ENCODE measurements at regions not wholly inside any gene's neighbourhood (a gene's known extent, or its start where the extent isn't known, plus 50 kb on each side); places are given as distances from the start of the nearest gene placed in this dataset.

GRCh38 chr9:38215465-38215864 lies 146.4 kb upstream of the SHB start:
- H3K27ac ChIP-seq (ENCODE audit: low read length), result no peak overlapping the region
- no peaks in the 10 kb centered on the region for H3K4me1 ChIP-seq (ENCODE audit: control insufficient read depth, insufficient read depth, low read length)
- no peaks in the 10 kb centered on the region for H3K9me3 ChIP-seq (replicated peaks; ENCODE audit: control insufficient read depth, low read depth, low read length)
- H3K36me3 ChIP-seq (ENCODE audit: control insufficient read depth, insufficient read depth, low read length), result no peaks in the 10 kb centered on the region
- no CpG with 5 or more reads among the region's 3 CpGs for WGBS (ENCODE audit: insufficient coverage)
- no peaks in the 10 kb centered on the region for H3K27me3 ChIP-seq (ENCODE audit: control insufficient read depth, insufficient read depth, low read length)
- DNase-seq, result no peak
- no peak overlapping the region for H3K4me3 ChIP-seq (ENCODE audit: low read length)

DNA sequence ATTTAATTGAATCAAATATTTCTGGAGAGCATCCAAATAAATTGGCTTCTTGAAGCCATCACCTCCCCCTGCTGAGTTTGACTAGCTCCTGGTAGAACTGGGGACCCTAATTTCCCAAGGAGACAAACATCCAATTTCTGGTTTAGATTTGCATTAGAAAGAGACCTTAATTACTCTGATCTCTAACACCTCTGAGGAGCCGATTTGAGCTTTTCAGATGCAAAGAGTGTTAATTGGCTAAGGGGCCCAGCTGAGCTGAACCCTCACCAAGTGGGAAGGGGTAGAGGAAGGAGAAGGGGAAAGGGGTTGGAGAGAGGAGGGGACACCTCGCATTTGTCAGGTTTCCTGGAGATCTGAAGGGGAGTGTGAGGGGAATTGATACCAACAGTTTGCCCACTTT lies 145.4 kb upstream of the SHB start:
- Histone ChIP-seq H3K4me3 (ENCODE audit: low read length) (no peak overlapping the region), H3K4me1 (ENCODE audit: control insufficient read depth, insufficient read depth, low read length) (no peaks in the 10 kb centered on the region), H3K9me3 (replicated peaks; ENCODE audit: control insufficient read depth, low read depth, low read length) (no peaks in the 10 kb centered on the region), H3K27me3 (ENCODE audit: control insufficient read depth, insufficient read depth, low read length) (no peaks in the 10 kb centered on the region), H3K27ac (ENCODE audit: low read length) (no peak overlapping the region), H3K36me3 (ENCODE audit: control insufficient read depth, insufficient read depth, low read length) (no peaks in the 10 kb centered on the region)
- WGBS (ENCODE audit: insufficient coverage), result no CpG with 5 or more reads among the region's 2 CpGs
- DNase-seq, result no peak

DNA sequence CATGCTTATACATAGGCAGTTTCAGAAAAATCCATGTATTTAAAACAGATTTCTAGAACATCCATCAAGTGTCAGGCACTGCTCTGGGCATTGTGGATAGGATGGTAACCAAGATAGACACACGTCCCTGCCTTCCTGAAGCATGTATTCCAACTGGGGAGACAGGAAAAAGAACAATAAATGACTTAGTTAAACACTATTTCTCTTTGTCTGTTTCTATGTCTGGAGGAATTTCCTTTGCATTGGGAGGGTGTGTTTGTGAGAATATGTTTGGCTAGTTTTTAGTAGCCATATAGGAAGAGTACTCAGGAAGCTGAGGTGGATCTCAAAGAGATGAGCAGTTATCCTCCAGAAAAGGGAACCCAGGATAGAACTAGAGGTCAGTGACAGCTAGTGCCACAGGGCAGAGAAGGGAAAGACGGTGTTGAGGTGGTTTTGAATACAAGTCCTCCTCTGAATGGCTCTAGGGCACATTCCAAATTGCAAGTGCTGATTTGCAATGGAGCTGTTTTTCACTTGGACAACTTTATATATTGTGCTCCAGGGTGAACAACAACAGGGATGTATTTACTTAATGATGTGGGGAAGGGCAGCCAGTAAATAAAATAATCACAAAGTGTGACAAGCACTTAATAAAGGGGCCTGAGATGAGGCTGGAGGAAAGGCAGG lies 144.7 kb upstream of the SHB start:
- DNase-seq, result no peak
- WGBS (ENCODE audit: insufficient coverage), result 38% methylated on average over 1 of the region's 2 CpGs
- H3K4me1 ChIP-seq (ENCODE audit: control insufficient read depth, insufficient read depth, low read length), result no peaks in the 10 kb centered on the region
- no peaks in the 10 kb centered on the region for H3K36me3 ChIP-seq (ENCODE audit: control insufficient read depth, insufficient read depth, low read length)
- no peak overlapping the region for H3K4me3 ChIP-seq (ENCODE audit: low read length)
- no peaks in the 10 kb centered on the region for H3K27me3 ChIP-seq (ENCODE audit: control insufficient read depth, insufficient read depth, low read length)
- H3K27ac ChIP-seq (ENCODE audit: low read length), result no peak overlapping the region
- no peaks in the 10 kb centered on the region for H3K9me3 ChIP-seq (replicated peaks; ENCODE audit: control insufficient read depth, low read depth, low read length)

GRCh38 chr9:38212016-38212415 lies 143.0 kb upstream of the SHB start:
- 100% methylated on average over 1 of the region's 4 CpGs for WGBS (ENCODE audit: insufficient coverage)
- Histone ChIP-seq H3K4me3 (ENCODE audit: low read length) (no peak overlapping the region), H3K27me3 (ENCODE audit: control insufficient read depth, insufficient read depth, low read length) (no peaks in the 10 kb centered on the region), H3K9me3 (replicated peaks; ENCODE audit: control insufficient read depth, low read depth, low read length) (peaks cover 4% of the 10 kb centered on the region), H3K27ac (ENCODE audit: low read length) (no peak overlapping the region), H3K4me1 (ENCODE audit: control insufficient read depth, insufficient read depth, low read length) (no peaks in the 10 kb centered on the region), H3K36me3 (ENCODE audit: control insufficient read depth, insufficient read depth, low read length) (no peaks in the 10 kb centered on the region)
- DNase-seq, result no peak

- H3K36me3 ChIP-seq (ENCODE audit: control insufficient read depth, insufficient read depth, low read length), result no peaks in the 10 kb centered on the region
- H3K4me1 ChIP-seq (ENCODE audit: control insufficient read depth, insufficient read depth, low read length), result no peaks in the 10 kb centered on the region
- no peak overlapping the region for H3K27ac ChIP-seq (ENCODE audit: low read length)
- H3K4me3 ChIP-seq (ENCODE audit: low read length), result no peak overlapping the region
- no CpG with 5 or more reads among the region's 1 CpG for WGBS (ENCODE audit: insufficient coverage)
- no peaks in the 10 kb centered on the region for H3K27me3 ChIP-seq (ENCODE audit: control insufficient read depth, insufficient read depth, low read length)
- H3K9me3 ChIP-seq (replicated peaks; ENCODE audit: control insufficient read depth, low read depth, low read length), result peaks cover 6% of the 10 kb centered on the region
- DNase-seq, result no peak
Observed at GRCh38 chr9:38211002-38211401, 142.0 kb upstream of the SHB start.

- DNase-seq, result no peak
- WGBS (ENCODE audit: insufficient coverage), result 100% methylated on average over 1 of the region's 4 CpGs
- Histone ChIP-seq H3K4me3 (ENCODE audit: low read length) (no peak overlapping the region), H3K9me3 (replicated peaks; ENCODE audit: control insufficient read depth, low read depth, low read length) (peaks cover 6% of the 10 kb centered on the region), H3K4me1 (ENCODE audit: control insufficient read depth, insufficient read depth, low read length) (no peaks in the 10 kb centered on the region), H3K27ac (ENCODE audit: low read length) (no peak overlapping the region), H3K36me3 (ENCODE audit: control insufficient read depth, insufficient read depth, low read length) (no peaks in the 10 kb centered on the region), H3K27me3 (ENCODE audit: control insufficient read depth, insufficient read depth, low read length) (no peaks in the 10 kb centered on the region)
Observed at GRCh38 chr9:38208206-38208901, 139.3 kb upstream of the SHB start.

GRCh38 chr9:38207247-38207778 lies 138.3 kb upstream of the SHB start:
- Histone ChIP-seq H3K9me3 (replicated peaks; ENCODE audit: control insufficient read depth, low read depth, low read length) (peaks cover 6% of the 10 kb centered on the region), H3K4me3 (ENCODE audit: low read length) (no peak overlapping the region), H3K36me3 (ENCODE audit: control insufficient read depth, insufficient read depth, low read length) (no peaks in the 10 kb centered on the region), H3K27me3 (ENCODE audit: control insufficient read depth, insufficient read depth, low read length) (no peaks in the 10 kb centered on the region), H3K27ac (ENCODE audit: low read length) (no peak overlapping the region), H3K4me1 (ENCODE audit: control insufficient read depth, insufficient read depth, low read length) (no peaks in the 10 kb centered on the region)
- no peak for DNase-seq
- WGBS (ENCODE audit: insufficient coverage), result no CpG with 5 or more reads among the region's 3 CpGs

DNA sequence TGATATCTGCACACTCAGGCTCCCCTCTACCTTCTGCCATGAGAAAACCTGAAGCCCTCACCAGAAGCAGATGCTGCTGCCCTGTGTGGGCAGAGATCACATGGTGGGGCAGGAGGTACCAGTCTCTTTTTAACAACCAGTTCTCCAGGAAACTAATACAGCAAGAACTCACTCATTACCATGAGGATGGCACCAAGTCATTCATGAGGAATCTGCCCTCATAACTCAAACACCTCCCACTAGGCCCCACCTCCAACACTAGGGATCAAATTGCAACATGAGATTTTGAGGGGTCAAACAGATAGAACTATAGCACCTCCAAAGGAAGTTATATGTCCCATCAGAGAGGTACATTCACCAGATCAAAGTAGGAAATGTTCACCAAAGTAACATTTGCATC lies 136.3 kb upstream of the SHB start:
- no peak for DNase-seq
- peaks cover 10% of the 10 kb centered on the region for H3K9me3 ChIP-seq (replicated peaks; ENCODE audit: control insufficient read depth, low read depth, low read length)
- no peaks in the 10 kb centered on the region for H3K36me3 ChIP-seq (ENCODE audit: control insufficient read depth, insufficient read depth, low read length)
- no peaks in the 10 kb centered on the region for H3K27me3 ChIP-seq (ENCODE audit: control insufficient read depth, insufficient read depth, low read length)
- no peaks in the 10 kb centered on the region for H3K4me1 ChIP-seq (ENCODE audit: control insufficient read depth, insufficient read depth, low read length)
- H3K4me3 ChIP-seq (ENCODE audit: low read length), result no peak overlapping the region
- H3K27ac ChIP-seq (ENCODE audit: low read length), result no peak overlapping the region

- H3K4me3 ChIP-seq (ENCODE audit: low read length), result no peak overlapping the region
- peaks cover 2% of the 10 kb centered on the region for H3K27me3 ChIP-seq (ENCODE audit: control insufficient read depth, insufficient read depth, low read length)
- no peaks in the 10 kb centered on the region for H3K4me1 ChIP-seq (ENCODE audit: control insufficient read depth, insufficient read depth, low read length)
- no peak overlapping the region for H3K27ac ChIP-seq (ENCODE audit: low read length)
- no peak for DNase-seq
- no peaks in the 10 kb centered on the region for H3K36me3 ChIP-seq (ENCODE audit: control insufficient read depth, insufficient read depth, low read length)
- peaks cover 10% of the 10 kb centered on the region for H3K9me3 ChIP-seq (replicated peaks; ENCODE audit: control insufficient read depth, low read depth, low read length)
- WGBS (ENCODE audit: insufficient coverage), result no CpG with 5 or more reads among the region's 7 CpGs
Observed at GRCh38 chr9:38202336-38202938, 133.4 kb upstream of the SHB start.

- Histone ChIP-seq H3K27me3 (ENCODE audit: control insufficient read depth, insufficient read depth, low read length) (peaks cover 2% of the 10 kb centered on the region), H3K9me3 (replicated peaks; ENCODE audit: control insufficient read depth, low read depth, low read length) (peaks cover 5% of the 10 kb centered on the region), H3K36me3 (ENCODE audit: control insufficient read depth, insufficient read depth, low read length) (no peaks in the 10 kb centered on the region), H3K4me1 (ENCODE audit: control insufficient read depth, insufficient read depth, low read length) (no peaks in the 10 kb centered on the region), H3K4me3 (ENCODE audit: low read length) (no peak overlapping the region), H3K27ac (ENCODE audit: low read length) (no peak overlapping the region)
- 70% methylated on average over 2 of the region's 3 CpGs for WGBS (ENCODE audit: insufficient coverage)
- DNase-seq, result no peak
Observed at GRCh38 chr9:38201844-38202243, 132.8 kb upstream of the SHB start.

Data from muscle of leg (tissue), 3 donors.